OCI-LY7 (cell line): ENCODE measurements at regions not wholly inside any gene's neighbourhood (a gene's known extent, or its start where the extent isn't known, plus 50 kb on each side); places are given as distances from the start of the nearest gene placed in this dataset.
A peak's percentile ranks its signal among the peaks of the same experiment; 100 is the strongest.

Source experiments
- BruUV-seq: library from RNA; stranded (reverse); fragments of 400-500 nt; replicated peaks from 2 replicates; lab custom pipeline; 2021; lab: Mats Ljungman, UMichigan
- CTCF ChIA-PET: fragments of 300-600 bp; sonication (Branson Sonifier 250); formaldehyde crosslinking; loops from one replicate; lab custom pipeline; 2022; ENCODE audit warnings: antibody characterized with exemption; ENCODE audit not compliant: unreplicated experiment; lab: Charles Lee
- POLR2A ChIA-PET: fragments of 300-600 bp; sonication (Branson Sonifier 250); formaldehyde crosslinking; loops from one replicate; lab custom pipeline; 2022; ENCODE audit warnings: antibody characterized with exemption; lab: Charles Lee
- DNase-seq: peaks from one replicate; pipeline ENCODE4 v3.0.0-alpha.2; 2015; ENCODE audit warnings: low spot score
- H2AFZ ChIP-seq: fragments of 200-600 bp; sonication (generic), shearing (Covaris generic); 2 replicates; pipeline ENCODE4 v1.6.1; 2014; ENCODE audit warnings: mild to moderate bottlenecking, antibody characterized with exemption, low read length, moderate library complexity
- H3K27ac ChIP-seq: fragments of 200-600 bp; sonication (generic); 2 replicates; pipeline ENCODE4 v1.5.1; 2014; ENCODE audit warnings: mixed run types, low read depth, mild to moderate bottlenecking, moderate library complexity, low read length, inconsistent platforms; ENCODE audit not compliant: poor library complexity, severe bottlenecking
- H3K36me3 ChIP-seq: fragments of 200-600 bp; sonication (generic); 2 replicates; pipeline ENCODE4 v1.6.1; 2014; ENCODE audit warnings: mild to moderate bottlenecking, antibody characterized with exemption, low read length, moderate library complexity, mixed read lengths; ENCODE audit not compliant: insufficient read depth
- H3K4me1 ChIP-seq: fragments of 200-600 bp; sonication (generic); 2 replicates; pipeline ENCODE4 v1.5.1; 2014; ENCODE audit warnings: mild to moderate bottlenecking, low read length; ENCODE audit not compliant: insufficient read depth, poor library complexity, severe bottlenecking
- H3K4me2 ChIP-seq: fragments of 200-600 bp; sonication (generic); 2 replicates; pipeline ENCODE4 v1.6.1; 2014; ENCODE audit warnings: mild to moderate bottlenecking, low read length
- H3K4me3 ChIP-seq: fragments of 200-600 bp; sonication (generic); 2 replicates; pipeline ENCODE4 v1.5.1; 2014; ENCODE audit warnings: mild to moderate bottlenecking, low read depth, low read length; ENCODE audit not compliant: poor library complexity, severe bottlenecking
- H3K79me2 ChIP-seq: fragments of 200-600 bp; sonication (generic); 2 replicates; pipeline ENCODE4 v1.6.1; 2016; ENCODE audit warnings: low read depth, mild to moderate bottlenecking, low read length, moderate library complexity, mixed read lengths; ENCODE audit not compliant: insufficient read depth
- H3K9me2 ChIP-seq: fragments of 200-600 bp; sonication (generic); 2 replicates; pipeline ENCODE4 v1.6.1; 2016; ENCODE audit warnings: mild to moderate bottlenecking, low read length, mixed read lengths; ENCODE audit not compliant: insufficient read depth
- H3K9me3 ChIP-seq: fragments of 200-600 bp; sonication (generic); 2 replicates; pipeline ENCODE4 v1.6.1; 2014; ENCODE audit warnings: mild to moderate bottlenecking, mixed run types, low read length, mixed read lengths
- H4K20me1 ChIP-seq: fragments of 200-600 bp; sonication (generic); 2 replicates; pipeline ENCODE4 v1.6.1; 2014; ENCODE audit warnings: mild to moderate bottlenecking, antibody characterized with exemption, low read length, moderate library complexity, mixed read lengths; ENCODE audit not compliant: insufficient read depth
- CTCF ChIP-seq: fragments of 200-600 bp; sonication (generic); conservative IDR thresholded peaks from 2 replicates; pipeline ENCODE4 v1.5.1; 2014; ENCODE audit warnings: mild to moderate bottlenecking, antibody characterized with exemption, low read length, moderate library complexity, mixed read lengths
- EZH2phosphoT487 ChIP-seq: fragments of 200-600 bp; sonication (generic); IDR thresholded peaks from 2 replicates; pipeline ENCODE4 v1.6.1; 2018; ENCODE audit warnings: low read depth, borderline replicate concordance, mild to moderate bottlenecking, mixed run types, antibody characterized with exemption, low read length, moderate library complexity, mixed read lengths
- intact Hi-C: fragments of 100-400 bp; cut with micrococcal nuclease; formaldehyde crosslinking; loops from one replicate; pipeline ENCODE4 v1.10.0; 2022; ENCODE audit not compliant: unreplicated experiment

GRCh38 chr6:88477413-88477812 is 311.3 kb upstream of the CNR1 start:
- Histone ChIP-seq H3K4me3 (no peak overlapping the region), H3K36me3 (no peaks in the 10 kb centered on the region), H3K27ac (no peak overlapping the region), H2AFZ (no peak overlapping the region), H3K4me1 (peaks cover 8% of the 10 kb centered on the region), H3K79me2 (no peaks in the 10 kb centered on the region), H3K9me2 (no peaks in the 10 kb centered on the region), H3K4me2 (no peak overlapping the region), H4K20me1 (no peaks in the 10 kb centered on the region), H3K9me3 (peaks cover 23% of the 10 kb centered on the region; the same call in 1 of the 2 replicates)
- no TSS peak for BruUV-seq
- DNase-seq: no peak
- CTCF ChIA-PET: no interaction called here
- intact Hi-C loops: no loop called here
- POLR2A ChIA-PET: no interaction called here
- TF ChIP-seq CTCF: 0 out of 2 replicates have a peak, but pooled peaks have one; percentile 26
- no peak for TF ChIP-seq EZH2phosphoT487

- no peak overlapping the region for H3K27ac ChIP-seq
- no peaks in the 10 kb centered on the region for H4K20me1 ChIP-seq
- no peaks in the 10 kb centered on the region for H3K36me3 ChIP-seq
- no peak for DNase-seq
- H3K79me2 ChIP-seq: no peaks in the 10 kb centered on the region
- no peaks in the 10 kb centered on the region for H3K4me1 ChIP-seq
- no peak for TF ChIP-seq EZH2phosphoT487
- no peak for TF ChIP-seq CTCF
- ChIA-PET POLR2A (no interaction called here), CTCF (no interaction called here)
- H2AFZ ChIP-seq: no peak overlapping the region
- no TSS peak for BruUV-seq
- intact Hi-C loops: no loop called here
- no peak overlapping the region for H3K4me3 ChIP-seq
- H3K9me2 ChIP-seq: no peaks in the 10 kb centered on the region
- H3K9me3 ChIP-seq: peaks cover 23% of the 10 kb centered on the region; the same call in 1 of the 2 replicates
- no peak overlapping the region for H3K4me2 ChIP-seq
Measured at GRCh38 chr6:88476388-88476787, 310.2 kb upstream of the CNR1 start.

- no peaks in the 10 kb centered on the region for H3K9me2 ChIP-seq
- H3K9me3 ChIP-seq: peaks cover 23% of the 10 kb centered on the region; the same call in 1 of the 2 replicates
- no peaks in the 10 kb centered on the region for H3K4me1 ChIP-seq
- POLR2A ChIA-PET: interaction anchor here (0.7 to 1.1 kb wide), 2 partner anchors 9 to 16 kb away, joined by 4 read pairs; no protein-coding TSS in a partner anchor
- no peak for DNase-seq
- CTCF ChIA-PET: no interaction called here
- H2AFZ ChIP-seq: no peak overlapping the region
- H3K4me3 ChIP-seq: no peak overlapping the region
- no peaks in the 10 kb centered on the region for H4K20me1 ChIP-seq
- no TSS peak for BruUV-seq
- H3K27ac ChIP-seq: no peak overlapping the region
- intact Hi-C loops: no loop called here
- no peaks in the 10 kb centered on the region for H3K79me2 ChIP-seq
- H3K36me3 ChIP-seq: no peaks in the 10 kb centered on the region
- no peak overlapping the region for H3K4me2 ChIP-seq
- no peak for TF ChIP-seq EZH2phosphoT487
- TF ChIP-seq CTCF: no peak
Measured at GRCh38 chr6:88474720-88475119, 308.6 kb upstream of the CNR1 start.
